ENCODE measurements at regions not wholly inside any gene's neighbourhood (a gene's known extent, or its start where the extent isn't known, plus 50 kb on each side); places are given as distances from the start of the nearest gene placed in this dataset.
A peak's percentile ranks its signal among the peaks of the same experiment; 100 is the strongest.

DNA sequence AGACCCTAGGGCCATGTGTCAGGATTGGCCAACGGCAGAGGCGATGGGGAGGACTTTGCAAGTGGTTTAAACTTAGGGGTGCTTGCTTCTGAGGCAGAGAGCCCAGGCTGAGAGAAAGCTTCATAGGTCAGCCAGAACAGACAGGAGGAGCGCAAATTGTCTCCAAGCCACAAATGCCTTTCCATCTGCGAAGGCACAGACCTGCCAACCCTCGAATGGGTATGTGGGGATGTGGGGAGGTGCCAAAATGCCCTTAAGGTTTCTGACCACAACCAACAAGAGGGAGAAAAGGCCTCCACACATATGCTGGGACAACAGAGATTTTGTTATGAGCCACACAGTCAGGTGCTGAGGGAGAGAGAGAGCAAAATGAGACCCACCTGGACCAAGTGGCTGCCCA is 283.6 kb downstream of the CYP26B1 start:
- DNase-seq (ENCODE audit: low read depth) = no peak

DNA sequence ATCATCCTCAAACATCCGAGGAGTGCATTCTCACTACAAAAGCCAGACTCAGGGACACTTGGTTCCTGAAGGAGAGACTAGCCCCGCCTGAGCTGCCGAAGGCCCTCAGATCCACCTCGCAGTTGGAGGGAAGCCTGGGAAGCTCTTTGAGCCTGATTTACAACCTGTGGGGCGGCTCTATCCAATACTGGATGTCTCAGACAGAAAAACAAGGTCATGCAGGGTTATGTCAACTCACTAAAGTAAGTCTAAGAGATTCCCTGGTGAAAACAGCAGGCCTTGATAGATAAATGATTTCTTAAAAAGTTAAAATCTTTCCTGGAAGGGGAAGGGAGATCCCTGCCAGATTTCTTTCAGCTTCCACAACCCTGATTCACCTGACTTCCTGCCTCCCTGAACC is 284.3 kb downstream of the CYP26B1 start:
- no peak for DNase-seq (ENCODE audit: low read depth)

GRCh38 chr2:71862921-71863320 is 284.7 kb downstream of the CYP26B1 start:
- no peak for DNase-seq (ENCODE audit: low read depth)

DNA sequence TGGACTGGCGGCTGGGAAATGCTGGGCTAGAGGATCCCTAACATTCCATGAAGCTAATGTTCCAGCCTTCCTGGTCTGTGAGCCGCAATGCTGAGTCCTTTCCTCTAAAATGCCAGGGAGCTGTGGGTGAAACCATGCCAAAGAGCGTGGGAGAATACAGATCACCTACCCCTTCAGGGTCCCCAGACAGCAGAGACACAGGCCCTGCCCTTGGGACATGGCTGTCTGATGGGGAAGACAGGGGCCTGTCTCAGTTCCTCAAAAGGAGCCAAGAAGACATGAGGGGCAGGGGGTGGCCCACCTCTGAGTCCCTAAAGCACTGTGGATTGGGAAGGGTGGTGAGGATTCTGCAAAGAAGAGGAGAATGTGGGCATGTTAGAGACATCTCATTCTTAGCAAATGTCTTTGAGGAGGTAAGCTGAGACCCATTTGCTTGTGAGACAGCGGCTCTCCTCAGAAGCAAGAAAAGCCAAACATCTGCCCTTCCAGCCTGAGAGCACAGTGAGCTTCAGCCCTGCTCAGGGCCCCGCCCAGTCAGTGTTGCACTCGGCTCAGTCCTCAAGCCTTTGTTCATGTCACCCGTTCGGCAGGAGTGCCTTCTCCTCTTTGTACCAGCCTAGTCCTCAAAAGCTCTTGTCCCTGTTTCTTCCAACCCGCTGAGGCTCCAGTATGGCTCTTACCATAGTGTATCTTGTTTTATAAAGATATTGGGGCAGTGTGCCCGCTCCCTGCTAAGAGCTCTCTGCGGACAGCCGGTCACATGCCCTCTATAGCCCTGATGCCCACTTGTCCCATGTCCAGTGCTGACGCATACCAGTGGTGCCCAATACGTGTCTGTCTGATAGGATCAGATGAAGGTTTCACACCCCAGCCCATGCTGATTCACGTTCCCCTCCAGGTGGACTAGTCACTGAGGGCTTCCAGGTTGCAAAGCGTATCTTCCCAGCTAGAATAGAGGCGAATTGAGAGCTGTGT is 286.2 kb downstream of the CYP26B1 start:
- no peak for DNase-seq (ENCODE audit: low read depth)

GRCh38 chr2:71860381-71860926 is 287.2 kb downstream of the CYP26B1 start:
- no peak for DNase-seq (ENCODE audit: low read depth)

DNA sequence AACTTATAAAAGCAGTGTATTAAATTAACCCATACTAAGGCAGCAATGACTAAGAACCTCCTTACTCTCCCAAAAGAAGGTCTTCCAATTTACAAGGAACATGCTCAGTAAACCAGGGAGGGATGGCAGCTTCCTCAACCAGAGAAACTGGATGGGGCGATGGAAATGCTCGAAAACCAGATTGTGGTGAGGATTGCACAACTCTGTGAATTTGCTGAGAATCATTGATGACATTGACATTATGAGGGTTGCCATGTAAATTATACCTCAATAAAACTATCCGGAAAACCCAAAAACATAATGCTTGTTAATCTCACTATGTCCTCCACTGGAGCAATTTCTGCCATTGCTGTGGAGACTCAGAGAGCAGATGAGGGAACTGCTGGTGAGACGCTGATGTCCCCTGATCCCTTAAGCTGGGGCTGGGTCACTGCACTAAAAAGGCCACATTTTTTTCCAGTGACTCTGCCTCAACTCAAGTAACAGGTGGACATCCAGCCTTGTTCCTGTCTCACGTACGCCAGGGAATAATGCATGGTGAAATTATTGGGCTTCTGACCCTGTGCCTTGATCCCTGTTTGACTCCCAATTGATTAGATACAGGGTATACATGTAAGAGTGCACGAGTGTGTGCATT is 288.3 kb downstream of the CYP26B1 start:
- no peak for DNase-seq (ENCODE audit: low read depth)

DNA sequence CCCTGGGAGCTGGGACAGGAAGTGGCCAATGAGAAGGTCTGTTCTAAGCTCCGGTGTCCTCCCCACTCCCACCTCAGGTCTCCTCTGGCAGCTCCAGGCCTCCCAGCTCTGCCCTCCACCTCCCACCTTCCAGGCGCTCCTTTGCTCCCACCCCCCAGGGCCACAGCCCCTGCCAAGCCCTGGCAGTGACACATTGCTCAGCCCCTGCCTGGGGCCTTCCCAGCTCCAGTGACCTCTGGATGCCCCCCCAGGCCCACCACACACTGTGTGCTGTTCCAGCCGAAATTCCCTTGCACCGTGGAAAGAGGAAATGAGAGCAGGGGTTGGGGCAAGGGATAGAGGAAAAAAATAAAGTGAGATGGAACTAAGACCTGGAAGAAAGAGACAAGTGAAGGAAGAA is 289.6 kb downstream of the CYP26B1 start:
- no peak for DNase-seq (ENCODE audit: low read depth)

DNA sequence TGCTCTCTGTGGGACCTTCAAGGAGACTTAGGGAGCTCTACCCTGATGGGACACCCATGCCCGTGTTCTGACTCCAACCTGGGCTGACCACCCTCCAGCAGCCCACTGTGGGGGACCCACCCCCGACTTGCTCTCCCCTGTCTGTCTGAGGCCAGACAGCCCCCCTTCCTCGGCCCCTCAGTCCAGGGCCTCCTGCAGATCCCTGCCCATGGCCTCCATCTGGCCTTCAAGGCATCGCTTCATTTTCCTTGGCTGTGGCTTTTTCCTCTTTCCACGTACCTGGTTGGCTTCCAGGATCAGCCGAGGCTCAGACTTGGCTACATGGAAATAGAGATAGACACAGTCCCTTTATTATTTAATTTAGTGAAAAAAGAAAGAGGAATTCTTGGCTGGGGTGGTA is 290.0 kb downstream of the CYP26B1 start:
- DNase-seq (ENCODE audit: low read depth) = no peak

GRCh38 chr2:71856773-71857525 is 290.7 kb downstream of the CYP26B1 start:
- DNase-seq (ENCODE audit: low read depth) = no peak

- DNase-seq (ENCODE audit: low read depth) = no peak
Measured at GRCh38 chr2:71853858-71854257, 293.8 kb downstream of the CYP26B1 start.

- no peak for DNase-seq (ENCODE audit: low read depth)
Measured at GRCh38 chr2:71852141-71852711, 295.4 kb downstream of the CYP26B1 start.

GRCh38 chr2:71851094-71851750 is 296.4 kb downstream of the CYP26B1 start:
- no peak for DNase-seq (ENCODE audit: low read depth)

DNA sequence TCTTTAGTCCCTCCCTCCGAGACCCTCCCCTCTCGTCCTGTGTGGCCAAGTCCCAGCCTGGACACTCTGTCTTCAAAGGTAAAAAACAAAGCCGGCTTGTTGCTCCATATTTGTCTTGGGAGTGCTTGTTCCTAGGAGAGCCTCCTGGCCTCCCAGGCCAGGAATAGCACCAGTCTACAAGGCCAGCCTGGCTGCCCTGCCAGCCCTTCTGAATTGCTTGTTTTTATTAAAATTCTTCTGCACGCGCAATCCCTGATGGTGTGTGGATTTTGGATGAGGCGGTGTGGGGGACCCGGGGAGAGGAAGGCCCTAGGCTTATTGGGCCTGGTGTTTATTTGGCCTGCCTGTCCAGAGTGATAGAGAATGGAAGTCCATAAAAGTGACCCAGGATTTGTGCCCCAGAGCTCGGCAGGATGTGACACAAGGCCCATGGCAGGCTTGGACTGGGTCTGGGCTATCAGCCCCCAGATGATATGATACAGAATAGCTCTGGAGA is 297.3 kb downstream of the CYP26B1 start:
- DNase-seq (ENCODE audit: low read depth) = no peak

- no peak for DNase-seq (ENCODE audit: low read depth)
Measured at GRCh38 chr2:71849607-71850305, 297.9 kb downstream of the CYP26B1 start.

- DNase-seq (ENCODE audit: low read depth) = no peak
Measured at GRCh38 chr2:71849111-71849510, 298.6 kb downstream of the CYP26B1 start.

DNA sequence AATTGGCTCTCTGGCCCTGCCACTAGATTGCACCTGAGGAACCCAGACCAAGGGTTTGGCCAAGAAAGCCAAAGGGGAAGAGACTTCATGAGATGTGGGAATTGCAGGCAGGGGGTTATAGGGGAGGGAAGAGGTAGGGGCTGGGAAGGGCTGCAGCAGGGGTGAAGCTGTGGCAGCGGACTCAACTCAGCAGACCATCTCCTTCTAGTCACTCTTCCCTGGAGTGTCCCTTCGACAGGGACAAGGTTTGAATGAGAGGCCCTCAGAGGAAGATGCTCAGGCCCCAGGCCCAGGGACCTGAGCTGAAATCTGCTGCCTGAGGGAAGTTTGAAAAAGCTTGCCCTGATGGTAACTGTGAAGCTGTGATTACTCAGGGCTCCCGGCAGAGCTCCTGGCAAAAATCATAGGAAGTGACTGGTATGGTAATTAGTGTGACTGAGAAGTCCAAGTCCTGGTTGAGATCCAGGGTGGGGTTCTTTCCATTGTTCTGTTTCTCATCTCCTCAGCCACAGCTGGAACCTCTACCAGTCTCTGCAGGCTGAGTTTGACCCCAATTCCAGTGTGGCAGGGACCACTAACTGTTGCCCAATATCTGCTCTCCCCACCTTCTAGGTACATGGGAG is 300.9 kb downstream of the CYP26B1 start:
- peak; percentile 83 for DNase-seq (ENCODE audit: low read depth)

DNA sequence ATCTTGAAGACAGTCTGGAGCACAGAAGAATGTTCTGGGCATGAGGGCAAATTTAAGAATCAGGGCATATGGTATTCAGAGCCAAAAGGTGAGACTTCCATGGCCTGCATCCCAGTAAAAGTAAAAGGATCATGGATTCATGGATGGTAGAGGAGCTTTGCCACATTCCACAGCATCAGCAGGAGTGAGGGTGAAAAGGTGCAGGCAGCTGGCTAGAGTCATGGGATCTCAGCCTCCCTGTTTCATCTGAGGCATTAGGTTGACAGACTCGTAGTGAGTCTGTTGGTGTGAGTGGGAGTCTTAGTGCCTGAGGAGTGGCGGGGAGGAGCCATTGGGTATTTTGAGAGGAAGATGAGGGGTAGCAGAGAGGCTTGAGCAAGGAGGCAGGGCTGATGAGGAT is 301.6 kb downstream of the CYP26B1 start:
- DNase-seq (ENCODE audit: low read depth) = no peak

- no peak for DNase-seq (ENCODE audit: low read depth)
Measured at GRCh38 chr2:71844967-71845366, 302.7 kb downstream of the CYP26B1 start.

- DNase-seq (ENCODE audit: low read depth) = peak; percentile 86
Measured at GRCh38 chr2:71843391-71843850, 304.2 kb downstream of the CYP26B1 start.

GRCh38 chr2:71842744-71843143 is 304.9 kb downstream of the CYP26B1 start:
- no peak for DNase-seq (ENCODE audit: low read depth)
